Gastrocnemius medialis (tissue), 4 donors: ENCODE measurements at regions not wholly inside any gene's neighbourhood (a gene's known extent, or its start where the extent isn't known, plus 50 kb on each side); places are given as distances from the start of the nearest gene placed in this dataset.

Experiments
- POLR2A ChIP-seq, 2 donors: fragments of 450-650 bp; IDR thresholded peaks; one replicate each; pipeline ENCODE4 v1.6.1; 2017; ENCODE audit warnings: antibody characterized with exemption in 2 of 2, mild to moderate bottlenecking in 2 of 2, moderate library complexity in 2 of 2
- TF ChIP-seq, protein P1 (sequence below), 5 experiments: fragments of 450-650 bp in 3 of 5; fragments of 200-600 bp in 2 of 5; sonication (generic) in 2 of 5; IDR thresholded peaks in 4 of 5; conservative IDR thresholded peaks in 1 of 5; 1 replicate in 4 of 5; 2 replicates in 1 of 5; pipeline ENCODE4 v1.5.1; 2016 to 2019; ENCODE audit warnings: antibody characterized with exemption in 5 of 5, mild to moderate bottlenecking in 3 of 5, moderate library complexity in 3 of 5

DNA sequence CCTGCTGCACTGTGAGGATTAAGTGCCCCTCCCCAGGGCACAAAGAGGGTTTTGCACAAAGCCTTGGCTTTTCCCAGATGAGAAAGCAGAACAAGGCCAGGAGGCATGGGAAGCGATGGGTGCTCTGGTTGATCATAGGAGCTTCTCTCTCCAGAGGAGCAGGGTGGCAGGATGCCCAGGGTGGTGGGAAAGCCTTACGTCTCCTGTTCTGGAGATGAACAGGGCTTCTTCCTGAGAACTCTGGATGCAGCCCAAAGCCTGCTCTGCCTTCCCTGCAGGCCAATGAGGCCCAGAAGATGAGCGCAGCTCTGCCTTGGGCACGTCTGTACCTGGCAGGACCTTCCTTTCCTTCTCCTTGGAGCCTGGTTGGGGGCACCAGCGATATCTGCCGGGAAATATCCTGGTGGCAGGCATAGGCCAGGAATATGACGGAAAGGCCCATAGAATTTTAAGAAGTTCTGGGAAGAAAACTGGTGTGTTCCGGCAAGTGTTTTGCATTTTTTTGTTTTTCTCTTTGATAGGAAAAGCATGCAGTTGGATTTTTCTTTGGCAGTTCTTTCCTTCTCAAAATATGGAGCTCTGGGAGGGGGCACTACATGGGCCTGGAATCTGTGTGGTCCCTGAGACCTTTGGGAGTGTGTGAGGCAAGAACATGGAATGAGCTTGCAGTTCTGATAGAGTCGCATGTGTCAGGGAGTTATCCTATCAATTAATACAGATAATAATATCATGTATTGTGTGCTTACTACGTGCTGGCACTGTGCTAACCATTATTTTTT is 253.2 kb upstream of the KLF4 start:
- TF ChIP-seq, protein P1, sequence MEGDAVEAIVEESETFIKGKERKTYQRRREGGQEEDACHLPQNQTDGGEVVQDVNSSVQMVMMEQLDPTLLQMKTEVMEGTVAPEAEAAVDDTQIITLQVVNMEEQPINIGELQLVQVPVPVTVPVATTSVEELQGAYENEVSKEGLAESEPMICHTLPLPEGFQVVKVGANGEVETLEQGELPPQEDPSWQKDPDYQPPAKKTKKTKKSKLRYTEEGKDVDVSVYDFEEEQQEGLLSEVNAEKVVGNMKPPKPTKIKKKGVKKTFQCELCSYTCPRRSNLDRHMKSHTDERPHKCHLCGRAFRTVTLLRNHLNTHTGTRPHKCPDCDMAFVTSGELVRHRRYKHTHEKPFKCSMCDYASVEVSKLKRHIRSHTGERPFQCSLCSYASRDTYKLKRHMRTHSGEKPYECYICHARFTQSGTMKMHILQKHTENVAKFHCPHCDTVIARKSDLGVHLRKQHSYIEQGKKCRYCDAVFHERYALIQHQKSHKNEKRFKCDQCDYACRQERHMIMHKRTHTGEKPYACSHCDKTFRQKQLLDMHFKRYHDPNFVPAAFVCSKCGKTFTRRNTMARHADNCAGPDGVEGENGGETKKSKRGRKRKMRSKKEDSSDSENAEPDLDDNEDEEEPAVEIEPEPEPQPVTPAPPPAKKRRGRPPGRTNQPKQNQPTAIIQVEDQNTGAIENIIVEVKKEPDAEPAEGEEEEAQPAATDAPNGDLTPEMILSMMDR (IDR thresholded peaks at IDR 0.05 in 4 of 5, conservative IDR thresholded peaks at IDR 0.05 in 1 of 5) = no peak
- no peak for TF ChIP-seq POLR2A (IDR thresholded peaks at IDR 0.05)
